ENCODE measurements at regions not wholly inside any gene's neighbourhood (a gene's known extent, or its start where the extent isn't known, plus 50 kb on each side); places are given as distances from the start of the nearest gene placed in this dataset.
A peak's percentile ranks its signal among the peaks of the same experiment; 100 is the strongest.

DNA sequence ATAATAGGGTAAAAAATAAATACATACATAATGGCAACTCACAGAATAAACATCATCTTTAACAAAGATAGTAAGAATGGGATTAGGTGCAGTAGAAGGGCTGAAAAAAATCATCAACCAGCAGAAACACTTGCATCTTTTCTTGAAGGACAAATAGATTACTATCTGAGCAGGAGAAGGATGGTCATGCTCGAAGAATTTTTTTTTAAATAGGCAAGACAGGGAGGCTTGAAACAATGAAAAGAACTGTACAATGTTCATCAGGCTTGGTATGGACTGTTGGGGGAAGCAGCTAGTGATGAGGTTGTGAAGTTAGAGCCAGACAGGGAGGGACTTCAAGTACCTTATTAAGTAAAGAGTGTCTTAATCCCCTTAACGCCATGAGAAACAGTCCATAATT, 167.4 kb upstream of the LDB2 start:
- Histone ChIP-seq H2AK5ac (ENCODE audit: low read length) (no peak overlapping the region), H3K36me3 (ENCODE audit: control insufficient read depth in 1 of 2, insufficient read depth in 2 of 2, low read length in 2 of 2) (no peaks in the 10 kb centered on the region), H3K4ac (ENCODE audit: low read depth, low read length) (no peak overlapping the region), H2BK12ac (ENCODE audit: low read length) (no peak overlapping the region), H3K27me3 (ENCODE audit: insufficient read depth, low read length) (no peaks in the 10 kb centered on the region), H4K91ac (ENCODE audit: low read depth, low read length) (no peak overlapping the region), H3K4me1 (ENCODE audit: control insufficient read depth in 1 of 2, insufficient read depth in 2 of 2, low read length in 2 of 2) (peaks cover 0 to 3% of the 10 kb centered on the region in 2 experiments), H3K23ac (ENCODE audit: low read length) (no peak overlapping the region), H4K12ac (ENCODE audit: low read depth, low read length) (no peak overlapping the region), H3K9me3 (ENCODE audit: insufficient read depth, low read depth, low read length) (no peaks in the 10 kb centered on the region), H3K18ac (ENCODE audit: low read length) (no peak overlapping the region), H4K8ac (ENCODE audit: low read depth, low read length) (no peak overlapping the region), H3K4me3 (ENCODE audit: low read depth, low read length) (no peak overlapping the region), H2AFZ (ENCODE audit: insufficient read depth, low read length, poor library complexity) (no peak overlapping the region), H3K79me1 (ENCODE audit: low read length) (no peaks in the 10 kb centered on the region), H2BK5ac (ENCODE audit: low read depth, low read length, poor library complexity) (no peak overlapping the region), H3K4me2 (ENCODE audit: low read length) (no peak overlapping the region), H3K27ac (ENCODE audit: low read depth, low read length) (no peak overlapping the region), H3K14ac (ENCODE audit: low read length) (no peak overlapping the region), H3K9ac (ENCODE audit: low read length) (no peak overlapping the region), H3K79me2 (ENCODE audit: control insufficient read depth, insufficient read depth, low read length, poor library complexity) (no peaks in the 10 kb centered on the region), H2BK120ac (ENCODE audit: insufficient read depth, low read length, poor library complexity) (no peak overlapping the region)
- peak in 1 of 2 donors; percentile 1 for DNase-seq
- WGBS (ENCODE audit: extremely low coverage, insufficient coverage, insufficient read length) = no CpG with 5 or more reads among the region's 2 CpGs

DNA sequence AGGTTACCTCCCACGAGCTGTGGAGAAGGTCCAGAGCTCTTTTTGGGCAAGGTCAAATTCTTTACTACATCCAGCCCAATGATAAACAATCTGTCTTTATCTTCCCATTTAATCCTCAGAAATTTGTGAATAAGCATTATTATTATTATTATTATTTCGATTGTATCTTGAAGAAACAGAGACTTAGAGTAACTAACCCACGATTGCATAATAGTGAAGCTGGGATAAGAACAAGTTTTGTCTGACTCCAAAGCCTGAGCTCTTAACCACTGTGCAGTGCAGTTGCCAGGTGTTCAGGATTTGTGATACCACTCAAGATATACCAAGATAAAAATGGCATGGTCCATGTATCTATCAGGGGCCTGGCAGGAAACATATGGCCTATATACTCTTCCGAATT, 166.5 kb upstream of the LDB2 start:
- H3K18ac ChIP-seq (ENCODE audit: low read length) = no peak overlapping the region
- H4K91ac ChIP-seq (ENCODE audit: low read depth, low read length) = no peak overlapping the region
- no peak overlapping the region for H3K14ac ChIP-seq (ENCODE audit: low read length)
- no peak overlapping the region for H3K4me3 ChIP-seq (ENCODE audit: low read depth, low read length)
- H3K4ac ChIP-seq (ENCODE audit: low read depth, low read length) = no peak overlapping the region
- no peak overlapping the region for H3K27ac ChIP-seq (ENCODE audit: low read depth, low read length)
- H2BK5ac ChIP-seq (ENCODE audit: low read depth, low read length, poor library complexity) = no peak overlapping the region
- DNase-seq = no peak
- H3K79me2 ChIP-seq (ENCODE audit: control insufficient read depth, insufficient read depth, low read length, poor library complexity) = no peaks in the 10 kb centered on the region
- no peak overlapping the region for H4K12ac ChIP-seq (ENCODE audit: low read depth, low read length)
- H3K79me1 ChIP-seq (ENCODE audit: low read length) = no peaks in the 10 kb centered on the region
- H2BK120ac ChIP-seq (ENCODE audit: insufficient read depth, low read length, poor library complexity) = no peak overlapping the region
- H4K8ac ChIP-seq (ENCODE audit: low read depth, low read length) = no peak overlapping the region
- H2AK5ac ChIP-seq (ENCODE audit: low read length) = no peak overlapping the region
- H3K27me3 ChIP-seq (ENCODE audit: insufficient read depth, low read length) = no peaks in the 10 kb centered on the region
- no peak overlapping the region for H3K23ac ChIP-seq (ENCODE audit: low read length)
- H2AFZ ChIP-seq (ENCODE audit: insufficient read depth, low read length, poor library complexity) = no peak overlapping the region
- WGBS (ENCODE audit: extremely low coverage, insufficient coverage, insufficient read length) = no CpG with 5 or more reads among the region's 4 CpGs
- H3K36me3 ChIP-seq (ENCODE audit: control insufficient read depth in 1 of 2, insufficient read depth in 2 of 2, low read length in 2 of 2) = no peaks in the 10 kb centered on the region
- no peak overlapping the region for H2BK12ac ChIP-seq (ENCODE audit: low read length)
- H3K4me2 ChIP-seq (ENCODE audit: low read length) = no peak overlapping the region
- H3K9me3 ChIP-seq (ENCODE audit: insufficient read depth, low read depth, low read length) = no peaks in the 10 kb centered on the region
- peaks cover 0 to 3% of the 10 kb centered on the region in 2 experiments for H3K4me1 ChIP-seq (ENCODE audit: control insufficient read depth in 1 of 2, insufficient read depth in 2 of 2, low read length in 2 of 2)
- H3K9ac ChIP-seq (ENCODE audit: low read length) = no peak overlapping the region

DNA sequence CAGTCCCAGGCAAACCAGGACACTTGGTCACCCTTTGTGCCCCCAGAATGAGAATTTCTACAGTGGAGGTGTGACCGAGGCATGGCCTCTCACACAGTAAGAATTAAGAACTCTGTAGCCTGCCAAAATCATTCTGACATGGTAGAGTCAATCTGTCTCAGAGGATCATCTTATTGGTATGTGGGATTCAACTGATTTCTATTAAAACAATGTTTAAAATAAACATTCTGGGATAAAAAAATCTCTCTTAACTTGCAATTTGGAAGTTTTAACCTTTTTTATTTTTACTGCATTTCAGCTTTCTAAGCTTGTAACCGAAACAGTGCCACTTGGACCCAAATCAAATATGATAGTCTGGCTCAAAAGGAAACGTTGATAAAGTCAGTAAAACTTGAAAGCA, 165.4 kb upstream of the LDB2 start:
- Histone ChIP-seq H3K4me3 (ENCODE audit: low read depth, low read length) (no peak overlapping the region), H2AFZ (ENCODE audit: insufficient read depth, low read length, poor library complexity) (no peak overlapping the region), H3K18ac (ENCODE audit: low read length) (no peak overlapping the region), H3K4me1 (ENCODE audit: control insufficient read depth in 1 of 2, insufficient read depth in 2 of 2, low read length in 2 of 2) (peaks cover 0 to 3% of the 10 kb centered on the region in 2 experiments), H2BK12ac (ENCODE audit: low read length) (no peak overlapping the region), H3K4ac (ENCODE audit: low read depth, low read length) (no peak overlapping the region), H3K23ac (ENCODE audit: low read length) (no peak overlapping the region), H3K9ac (ENCODE audit: low read length) (no peak overlapping the region), H3K27me3 (ENCODE audit: insufficient read depth, low read length) (no peaks in the 10 kb centered on the region), H3K79me1 (ENCODE audit: low read length) (no peaks in the 10 kb centered on the region), H4K91ac (ENCODE audit: low read depth, low read length) (no peak overlapping the region), H3K14ac (ENCODE audit: low read length) (no peak overlapping the region), H3K4me2 (ENCODE audit: low read length) (no peak overlapping the region), H3K79me2 (ENCODE audit: control insufficient read depth, insufficient read depth, low read length, poor library complexity) (no peaks in the 10 kb centered on the region), H3K27ac (ENCODE audit: low read depth, low read length) (no peak overlapping the region), H2AK5ac (ENCODE audit: low read length) (no peak overlapping the region), H4K12ac (ENCODE audit: low read depth, low read length) (no peak overlapping the region), H3K36me3 (ENCODE audit: control insufficient read depth in 1 of 2, insufficient read depth in 2 of 2, low read length in 2 of 2) (no peaks in the 10 kb centered on the region), H4K8ac (ENCODE audit: low read depth, low read length) (no peak overlapping the region), H2BK120ac (ENCODE audit: insufficient read depth, low read length, poor library complexity) (no peak overlapping the region), H3K9me3 (ENCODE audit: insufficient read depth, low read depth, low read length) (no peaks in the 10 kb centered on the region), H2BK5ac (ENCODE audit: low read depth, low read length, poor library complexity) (no peak overlapping the region)
- WGBS (ENCODE audit: extremely low coverage, insufficient coverage, insufficient read length) = no CpG with 5 or more reads among the region's 3 CpGs
- DNase-seq = no peak

DNA sequence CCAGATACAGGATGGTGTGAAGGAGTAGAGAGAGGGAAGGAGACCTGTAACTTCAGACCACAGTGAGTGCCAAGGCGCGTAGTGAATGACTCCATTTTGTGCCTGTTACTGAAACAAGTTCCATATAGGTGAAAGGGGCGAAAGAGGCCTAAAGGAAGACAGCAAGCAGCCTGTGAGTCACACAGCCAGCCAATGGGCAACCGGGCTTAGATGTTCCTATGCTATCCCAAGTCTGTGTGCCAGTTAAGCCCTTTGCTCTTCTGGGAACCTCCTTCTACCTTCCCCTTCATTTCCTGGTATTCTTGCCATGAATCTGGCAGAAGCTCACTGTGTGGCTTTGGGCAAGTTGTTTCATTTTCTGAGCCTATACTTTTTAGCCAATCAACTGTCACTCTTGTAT, 161.8 kb upstream of the LDB2 start:
- Histone ChIP-seq H3K23ac (ENCODE audit: low read length) (no peak overlapping the region), H2AFZ (ENCODE audit: insufficient read depth, low read length, poor library complexity) (no peak overlapping the region), H3K79me2 (ENCODE audit: control insufficient read depth, insufficient read depth, low read length, poor library complexity) (no peaks in the 10 kb centered on the region), H4K8ac (ENCODE audit: low read depth, low read length) (no peak overlapping the region), H3K79me1 (ENCODE audit: low read length) (no peaks in the 10 kb centered on the region), H3K36me3 (ENCODE audit: control insufficient read depth in 1 of 2, insufficient read depth in 2 of 2, low read length in 2 of 2) (no peaks in the 10 kb centered on the region), H3K4me3 (ENCODE audit: low read depth, low read length) (no peak overlapping the region), H4K91ac (ENCODE audit: low read depth, low read length) (no peak overlapping the region), H3K9ac (ENCODE audit: low read length) (no peak overlapping the region), H3K14ac (ENCODE audit: low read length) (no peak overlapping the region), H3K4me1 (ENCODE audit: control insufficient read depth in 1 of 2, insufficient read depth in 2 of 2, low read length in 2 of 2) (no peaks in the 10 kb centered on the region), H4K12ac (ENCODE audit: low read depth, low read length) (no peak overlapping the region), H3K27me3 (ENCODE audit: insufficient read depth, low read length) (no peaks in the 10 kb centered on the region), H3K4me2 (ENCODE audit: low read length) (no peak overlapping the region), H3K27ac (ENCODE audit: low read depth, low read length) (no peak overlapping the region), H3K4ac (ENCODE audit: low read depth, low read length) (no peak overlapping the region), H3K18ac (ENCODE audit: low read length) (no peak overlapping the region), H3K9me3 (ENCODE audit: insufficient read depth, low read depth, low read length) (no peaks in the 10 kb centered on the region), H2BK12ac (ENCODE audit: low read length) (no peak overlapping the region), H2BK5ac (ENCODE audit: low read depth, low read length, poor library complexity) (no peak overlapping the region), H2AK5ac (ENCODE audit: low read length) (no peak overlapping the region), H2BK120ac (ENCODE audit: insufficient read depth, low read length, poor library complexity) (no peak overlapping the region)
- DNase-seq = no peak
- WGBS (ENCODE audit: extremely low coverage, insufficient coverage, insufficient read length) = no CpG with 5 or more reads among the region's 4 CpGs
